Thyroid gland (tissue), 4 donors: ENCODE measurements at regions not wholly inside any gene's neighbourhood (a gene's known extent, or its start where the extent isn't known, plus 50 kb on each side); places are given as distances from the start of the nearest gene placed in this dataset.

Experiments
- DNase-seq, 2 donors: peaks; one replicate each; pipeline ENCODE4 v3.0.0-alpha.2; 2019
- H3K27ac ChIP-seq, 3 donors: fragments of 200-600 bp; sonication (generic); 1 replicate in 2 of 3; 2 replicates in 1 of 3; pipeline ENCODE4 v1.5.1; 2016 to 2019; ENCODE audit warnings: mild to moderate bottlenecking in 1 of 3, moderate library complexity in 1 of 3
- H3K27me3 ChIP-seq: fragments of 200-600 bp; sonication (generic); one replicate; pipeline ENCODE4 v1.5.1; 2019
- H3K36me3 ChIP-seq, 2 donors: fragments of 200-600 bp; sonication (generic); one replicate each; pipeline ENCODE4 v1.5.1; 2016 to 2019
- H3K4me1 ChIP-seq, 2 donors: fragments of 200-600 bp; sonication (generic); one replicate each; pipeline ENCODE4 v1.5.1; 2017 to 2019
- H3K4me3 ChIP-seq, 3 donors: fragments of 200-600 bp; sonication (generic); replicated peaks in 1 of 3; 1 replicate in 2 of 3; 2 replicates in 1 of 3; pipeline ENCODE4 v1.5.1; 2016; ENCODE audit warnings: mild to moderate bottlenecking in 1 of 3
- H3K9me3 ChIP-seq: fragments of 200-600 bp; sonication (generic); one replicate; pipeline ENCODE4 v1.5.1; 2017
- CTCF ChIP-seq, 6 experiments: fragments of 200-600 bp in 3 of 6; fragments of 450-650 bp in 3 of 6; sonication (generic) in 3 of 6; IDR thresholded peaks; one replicate each; pipeline ENCODE4 v1.5.1; 2016 to 2019; ENCODE audit warnings: antibody characterized with exemption in 6 of 6, mild to moderate bottlenecking in 2 of 6, inconsistent platforms in 1 of 6, moderate library complexity in 1 of 6
- POLR2A ChIP-seq, 2 donors: fragments of 450-650 bp; IDR thresholded peaks; one replicate each; pipeline ENCODE4 v1.6.1; 2017; ENCODE audit warnings: antibody characterized with exemption in 2 of 2, mild to moderate bottlenecking in 2 of 2, moderate library complexity in 1 of 2
- WGBS, 2 donors: methylation state at CpG; one replicate each; pipeline ENCODE4 v1.1.5; 2017; 5-methylcytosine and 5-hydroxymethylcytosine counted together
- intact Hi-C: fragments of 100-400 bp; cut with DNase I; formaldehyde crosslinking; loops from one replicate; pipeline ENCODE4 v1.15.1; 2023

GRCh38 chr20:6295867-6296256, 173.0 kb upstream of the FERMT1 start:
- no peak overlapping the region for H3K4me3 ChIP-seq
- H3K27ac ChIP-seq: no peak overlapping the region
- no peaks in the 10 kb centered on the region for H3K9me3 ChIP-seq
- no peaks in the 10 kb centered on the region for H3K27me3 ChIP-seq
- DNase-seq: no peak
- TF ChIP-seq POLR2A (IDR thresholded peaks at IDR 0.05) (no peak), CTCF (IDR thresholded peaks at IDR 0.05) (no peak)
- H3K4me1 ChIP-seq: no peaks in the 10 kb centered on the region
- H3K36me3 ChIP-seq: no peaks in the 10 kb centered on the region
- intact Hi-C loops: no loop called here

GRCh38 chr20:6295127-6295866, 172.5 kb upstream of the FERMT1 start:
- Histone ChIP-seq H3K4me3 (no peak overlapping the region), H3K27me3 (no peaks in the 10 kb centered on the region), H3K36me3 (no peaks in the 10 kb centered on the region), H3K4me1 (no peaks in the 10 kb centered on the region), H3K27ac (no peak overlapping the region), H3K9me3 (no peaks in the 10 kb centered on the region)
- TF ChIP-seq POLR2A (IDR thresholded peaks at IDR 0.05) (no peak), CTCF (IDR thresholded peaks at IDR 0.05) (no peak)
- 73 to 82% methylated on average over 5 of the region's 5 CpGs for WGBS, 2 donors
- no peak for DNase-seq
- intact Hi-C loops: no loop called here

DNA sequence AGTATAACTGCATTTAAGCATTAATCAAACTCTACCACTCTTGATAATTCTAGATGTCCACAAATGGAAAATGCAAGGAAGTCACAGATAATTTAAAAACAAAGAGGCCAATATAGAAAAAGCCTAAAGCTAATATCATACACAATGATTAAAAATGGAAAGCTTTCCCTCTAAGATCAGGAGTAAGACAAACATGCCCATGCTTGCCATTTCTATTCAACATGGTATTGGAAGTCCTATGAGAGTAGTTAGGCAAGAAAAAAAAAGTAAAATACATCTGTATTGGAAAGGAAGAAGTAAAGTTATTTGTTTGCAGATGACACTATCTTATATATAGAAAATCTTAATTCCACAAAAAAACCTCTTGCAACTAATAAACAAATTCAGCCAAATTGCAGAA, 164.6 kb upstream of the FERMT1 start:
- no peaks in the 10 kb centered on the region for H3K36me3 ChIP-seq
- intact Hi-C loops: no loop called here
- DNase-seq: no peak
- H3K27ac ChIP-seq: no peak overlapping the region
- TF ChIP-seq CTCF (IDR thresholded peaks at IDR 0.05) (no peak), POLR2A (IDR thresholded peaks at IDR 0.05) (no peak)
- no peaks in the 10 kb centered on the region for H3K27me3 ChIP-seq
- no peaks in the 10 kb centered on the region for H3K4me1 ChIP-seq
- H3K9me3 ChIP-seq: no peaks in the 10 kb centered on the region
- no peak overlapping the region for H3K4me3 ChIP-seq

DNA sequence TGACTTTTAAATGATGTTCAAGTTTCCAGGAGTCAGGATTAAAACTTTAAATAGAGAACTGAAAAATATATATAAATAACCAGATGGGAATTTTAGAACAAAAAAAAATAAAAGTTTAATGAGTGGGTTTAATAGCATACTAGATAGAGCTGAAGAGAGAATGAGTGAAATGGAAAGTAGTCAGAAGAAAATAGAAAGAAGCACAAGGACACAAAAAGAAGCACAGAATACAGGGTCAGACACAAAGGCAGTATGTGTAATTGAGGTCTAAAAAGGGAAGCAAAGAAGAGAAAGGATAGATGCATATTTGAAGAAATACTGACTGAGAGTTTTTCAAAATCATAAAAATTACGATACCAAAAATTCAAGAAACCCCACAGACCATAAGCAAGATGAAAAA, 159.8 kb upstream of the FERMT1 start:
- H3K4me3 ChIP-seq: no peak overlapping the region
- intact Hi-C loops: no loop called here

More for the DNA sequence above, 159.8 kb upstream of the FERMT1 start:
- Histone ChIP-seq H3K4me1 (no peaks in the 10 kb centered on the region), H3K9me3 (no peaks in the 10 kb centered on the region), H3K27ac (no peak overlapping the region), H3K27me3 (no peaks in the 10 kb centered on the region), H3K36me3 (no peaks in the 10 kb centered on the region)
- no peak for TF ChIP-seq CTCF (IDR thresholded peaks at IDR 0.05)
- TF ChIP-seq POLR2A (IDR thresholded peaks at IDR 0.05): no peak
- no peak for DNase-seq
- 91 to 92% methylated on average over 1 of the region's 1 CpG for WGBS, 2 donors
